ENCODE measurements at regions not wholly inside any gene's neighbourhood (a gene's known extent, or its start where the extent isn't known, plus 50 kb on each side); places are given as distances from the start of the nearest gene placed in this dataset.
"Not testable (repeated sequence)": the region's sequence is repeated elsewhere in the genome, so short reads cannot be mapped to it uniquely, and the experiment has no call there.

GRCh38 chr4:26241179-26241578 is 79.6 kb upstream of the RBPJ start:
- DNase-seq (ENCODE audit: low read depth): no peak

DNA sequence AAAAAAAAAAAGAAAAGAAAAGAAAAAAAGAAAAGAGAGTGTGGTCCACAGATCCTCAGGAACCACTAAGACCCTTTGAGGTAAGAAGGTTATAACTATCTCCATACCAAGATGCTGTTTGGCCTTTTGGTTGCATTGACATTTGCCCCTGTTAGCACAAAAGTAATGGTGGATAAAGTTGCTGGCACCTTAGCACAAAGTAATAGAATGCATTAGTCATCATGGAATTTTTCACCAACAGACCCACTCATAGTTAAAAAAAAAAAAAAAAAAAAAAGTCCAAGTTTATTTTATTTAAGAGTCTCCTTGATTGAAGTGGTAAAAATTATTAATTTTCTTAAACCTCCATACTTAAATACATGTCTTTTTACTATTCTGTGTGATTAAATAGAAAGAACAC is 78.4 kb upstream of the RBPJ start:
- DNase-seq (ENCODE audit: low read depth): no peak

DNA sequence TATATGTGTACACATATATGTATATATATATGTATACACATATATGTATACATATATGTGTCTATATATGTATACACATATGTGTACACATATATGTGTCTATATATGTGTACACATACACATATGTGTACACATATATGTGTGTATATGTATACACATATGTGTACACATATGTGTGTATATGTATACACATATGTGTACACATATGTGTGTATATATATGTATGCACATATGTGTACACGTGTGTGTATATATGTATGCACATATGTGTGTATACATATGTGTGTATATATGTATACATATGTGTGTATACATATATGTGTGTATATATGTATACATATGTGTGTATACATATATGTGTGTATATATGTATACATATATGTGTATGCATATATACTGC is 76.7 kb upstream of the RBPJ start:
- not testable (repeated sequence) for DNase-seq (ENCODE audit: low read depth)

- no peak for DNase-seq (ENCODE audit: low read depth)
Observed at GRCh38 chr4:26248647-26249046, 72.2 kb upstream of the RBPJ start.

DNA sequence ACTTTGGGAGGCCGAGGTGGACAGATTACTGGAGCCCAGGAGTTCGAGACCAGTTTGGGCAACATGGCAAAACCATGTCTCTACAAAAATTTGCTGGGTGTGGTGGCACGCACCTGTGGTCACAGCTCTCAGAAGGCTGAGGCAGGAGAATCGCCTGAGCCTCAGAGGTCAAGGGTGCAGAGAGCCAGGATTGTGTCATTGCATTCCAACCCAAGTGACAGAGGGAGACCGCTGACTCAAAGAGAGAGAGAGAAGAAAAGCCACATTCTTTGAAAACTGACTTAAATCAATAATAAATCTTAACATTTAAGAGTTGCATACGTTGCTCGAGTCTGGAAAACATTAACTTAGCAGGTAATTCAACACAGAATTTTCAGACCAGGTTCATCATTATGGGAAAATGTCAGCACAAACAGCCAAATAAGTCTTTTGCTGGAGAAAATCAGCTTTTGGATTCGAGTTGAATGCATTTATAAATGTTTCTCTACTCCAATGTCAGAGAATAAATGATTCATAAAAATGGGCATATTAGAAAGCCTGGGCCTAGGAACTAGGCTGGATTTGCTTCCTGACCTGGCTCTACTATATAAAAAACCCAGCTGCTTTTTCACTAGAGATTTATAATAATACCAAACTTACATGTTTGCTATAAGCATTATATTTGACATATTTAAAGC is 68.3 kb upstream of the RBPJ start:
- no peak for DNase-seq (ENCODE audit: low read depth)

- no peak for DNase-seq (ENCODE audit: low read depth)
Observed at GRCh38 chr4:26253968-26254367, 66.8 kb upstream of the RBPJ start.

DNA sequence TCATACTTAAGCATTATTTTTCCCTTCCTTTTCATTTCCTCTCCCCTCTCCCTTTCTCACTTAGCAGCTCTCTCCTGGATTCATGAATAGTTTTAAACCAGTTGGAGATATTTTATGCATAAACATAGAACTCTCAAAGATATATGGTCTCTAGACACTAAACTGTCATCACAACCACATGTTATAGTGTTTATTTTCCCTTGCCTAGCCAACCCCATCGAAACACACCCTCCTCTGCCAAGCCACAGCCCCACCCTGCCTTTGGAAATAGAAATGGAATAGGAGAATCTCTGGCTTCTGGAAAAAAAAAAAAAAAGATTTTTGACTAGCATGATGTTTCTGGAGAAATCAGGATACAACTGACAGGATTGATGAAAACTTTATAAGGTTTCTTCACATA is 64.8 kb upstream of the RBPJ start:
- DNase-seq (ENCODE audit: low read depth): no peak

- DNase-seq (ENCODE audit: low read depth): not testable (repeated sequence)
Observed at GRCh38 chr4:26257444-26257843, 63.4 kb upstream of the RBPJ start.

GRCh38 chr4:26257850-26258249 is 63.0 kb upstream of the RBPJ start:
- no peak for DNase-seq (ENCODE audit: low read depth)

DNA sequence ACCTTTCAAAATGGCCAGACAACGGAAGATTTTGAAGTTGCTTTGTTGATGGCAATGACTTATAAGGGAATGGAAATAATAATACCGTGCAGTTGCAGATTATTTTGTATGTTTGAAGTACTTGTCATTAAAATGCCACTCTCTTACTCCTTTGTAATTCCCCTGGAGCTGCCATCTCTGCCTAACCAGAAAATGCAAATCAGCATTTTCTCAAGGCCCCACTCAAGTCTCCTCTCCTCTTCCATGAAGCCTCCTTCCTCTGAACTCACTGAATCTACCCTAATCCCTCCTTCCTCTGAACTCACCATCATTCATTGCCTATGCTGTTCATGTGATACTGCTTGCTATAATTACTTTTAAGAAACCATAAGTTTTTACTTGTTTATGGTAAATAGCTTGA is 60.2 kb upstream of the RBPJ start:
- no peak for DNase-seq (ENCODE audit: low read depth)

- DNase-seq (ENCODE audit: low read depth): no peak
Observed at GRCh38 chr4:26261405-26261804, 59.4 kb upstream of the RBPJ start.

- no peak for DNase-seq (ENCODE audit: low read depth)
Observed at GRCh38 chr4:26263165-26263564, 57.6 kb upstream of the RBPJ start.

DNA sequence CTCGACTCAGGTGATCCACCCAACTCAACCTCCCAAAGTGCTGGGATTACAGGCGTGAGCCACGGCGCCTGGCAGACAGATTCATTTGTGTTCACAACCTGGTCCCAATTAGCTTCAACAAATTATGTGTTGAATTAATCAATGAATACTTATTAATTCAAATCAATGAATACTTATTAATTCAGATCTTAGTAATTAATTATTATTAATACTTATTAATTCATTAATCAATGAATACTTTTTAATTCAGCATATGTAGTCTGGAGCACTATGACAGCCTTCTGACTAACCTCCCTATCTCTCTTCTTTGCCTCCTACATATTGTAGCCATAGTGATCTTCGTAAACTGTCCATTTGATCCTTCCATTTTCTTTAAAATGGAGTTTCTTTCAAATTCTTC is 56.7 kb upstream of the RBPJ start:
- DNase-seq (ENCODE audit: low read depth): no peak

DNA sequence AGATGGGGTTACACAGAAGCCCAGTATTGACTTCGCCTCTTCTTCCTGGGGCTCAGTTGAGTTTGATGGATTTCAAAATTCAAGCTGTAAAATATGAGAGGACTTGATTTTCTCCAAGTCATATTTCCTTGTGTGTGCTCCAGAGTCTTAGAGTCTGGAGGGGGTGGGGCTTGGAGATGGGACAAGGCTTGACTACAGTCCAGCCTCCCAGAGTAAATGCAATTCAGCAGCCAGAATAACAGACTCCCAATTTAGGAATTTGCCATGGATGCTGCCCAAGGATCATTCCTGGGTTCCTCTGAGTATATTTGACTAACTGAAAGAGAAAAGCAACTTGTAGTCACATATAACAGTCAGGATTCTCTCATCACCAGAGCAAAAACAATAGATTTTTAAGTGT is 53.7 kb upstream of the RBPJ start:
- DNase-seq (ENCODE audit: low read depth): no peak

DNA sequence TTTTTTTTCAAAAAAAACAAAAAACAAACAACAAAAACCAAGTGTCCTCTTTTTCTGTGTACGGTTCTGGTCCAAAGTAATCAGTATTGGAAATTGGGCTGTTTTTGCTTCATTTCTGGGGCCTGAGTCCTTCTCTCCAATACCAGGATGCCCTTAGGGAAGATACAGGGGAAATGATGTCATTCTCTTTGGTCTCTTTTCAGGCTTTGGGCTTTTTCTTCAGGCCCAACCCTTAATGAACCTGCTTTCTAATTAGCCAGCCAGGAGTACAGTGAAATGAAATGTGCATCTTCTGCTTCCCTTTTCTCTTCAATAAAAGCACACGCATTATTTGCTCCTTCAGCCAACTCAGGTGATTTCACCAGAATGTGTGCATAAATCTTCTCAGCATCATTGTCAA is 52.6 kb upstream of the RBPJ start:
- no peak for DNase-seq (ENCODE audit: low read depth)

DNA sequence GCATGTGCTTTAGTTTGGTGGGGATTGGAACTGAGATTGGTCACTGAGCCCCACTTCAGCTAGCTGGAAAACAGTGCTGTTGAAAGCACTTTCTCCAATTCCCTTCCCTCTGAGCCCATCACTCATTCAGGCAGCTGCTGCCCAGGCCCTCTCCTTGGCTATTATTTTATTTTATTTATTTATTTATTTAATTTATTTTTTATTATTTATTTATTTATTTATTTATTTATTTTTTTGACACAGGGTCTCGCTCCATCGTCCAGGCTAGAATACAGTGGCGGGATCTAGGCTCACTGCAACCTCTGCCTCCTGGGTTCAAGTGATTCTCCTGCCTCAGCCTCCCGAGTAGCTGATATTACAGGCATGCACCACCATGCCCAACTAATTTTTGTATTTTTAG is 51.8 kb upstream of the RBPJ start:
- DNase-seq (ENCODE audit: low read depth): no peak

All from activated T-cell treated with anti-CD3 and anti-CD28 coated beads for 24 hours (primary cell).